Neural cell (in vitro differentiated cells): ENCODE measurements at regions not wholly inside any gene's neighbourhood (a gene's known extent, or its start where the extent isn't known, plus 50 kb on each side); places are given as distances from the start of the nearest gene placed in this dataset.

Source experiments
- CTCF ChIP-seq: fragments of 450-650 bp; IDR thresholded peaks from 2 replicates; pipeline ENCODE4 v1.5.1; 2014; ENCODE audit warnings: antibody characterized with exemption, mild to moderate bottlenecking, moderate library complexity; ENCODE audit not compliant: poor library complexity, severe bottlenecking
- EZH2 ChIP-seq: fragments of 200-600, 300-800 bp; shearing (Covaris generic), sonication (generic); IDR thresholded peaks from 2 replicates; pipeline ENCODE4 v1.6.1; 2014; ENCODE audit warnings: antibody characterized with exemption, low read length, borderline replicate concordance, mild to moderate bottlenecking; ENCODE audit not compliant: insufficient read depth, poor library complexity, severe bottlenecking
- TF ChIP-seq, protein P1 (sequence below): IDR thresholded peaks from 2 replicates; pipeline ENCODE4 v1.6.1; 2012; ENCODE audit warnings: borderline replicate concordance

GRCh38 chr5:74943905-74944304 is 77.7 kb upstream of the FAM169A start:
- TF ChIP-seq, protein P1, sequence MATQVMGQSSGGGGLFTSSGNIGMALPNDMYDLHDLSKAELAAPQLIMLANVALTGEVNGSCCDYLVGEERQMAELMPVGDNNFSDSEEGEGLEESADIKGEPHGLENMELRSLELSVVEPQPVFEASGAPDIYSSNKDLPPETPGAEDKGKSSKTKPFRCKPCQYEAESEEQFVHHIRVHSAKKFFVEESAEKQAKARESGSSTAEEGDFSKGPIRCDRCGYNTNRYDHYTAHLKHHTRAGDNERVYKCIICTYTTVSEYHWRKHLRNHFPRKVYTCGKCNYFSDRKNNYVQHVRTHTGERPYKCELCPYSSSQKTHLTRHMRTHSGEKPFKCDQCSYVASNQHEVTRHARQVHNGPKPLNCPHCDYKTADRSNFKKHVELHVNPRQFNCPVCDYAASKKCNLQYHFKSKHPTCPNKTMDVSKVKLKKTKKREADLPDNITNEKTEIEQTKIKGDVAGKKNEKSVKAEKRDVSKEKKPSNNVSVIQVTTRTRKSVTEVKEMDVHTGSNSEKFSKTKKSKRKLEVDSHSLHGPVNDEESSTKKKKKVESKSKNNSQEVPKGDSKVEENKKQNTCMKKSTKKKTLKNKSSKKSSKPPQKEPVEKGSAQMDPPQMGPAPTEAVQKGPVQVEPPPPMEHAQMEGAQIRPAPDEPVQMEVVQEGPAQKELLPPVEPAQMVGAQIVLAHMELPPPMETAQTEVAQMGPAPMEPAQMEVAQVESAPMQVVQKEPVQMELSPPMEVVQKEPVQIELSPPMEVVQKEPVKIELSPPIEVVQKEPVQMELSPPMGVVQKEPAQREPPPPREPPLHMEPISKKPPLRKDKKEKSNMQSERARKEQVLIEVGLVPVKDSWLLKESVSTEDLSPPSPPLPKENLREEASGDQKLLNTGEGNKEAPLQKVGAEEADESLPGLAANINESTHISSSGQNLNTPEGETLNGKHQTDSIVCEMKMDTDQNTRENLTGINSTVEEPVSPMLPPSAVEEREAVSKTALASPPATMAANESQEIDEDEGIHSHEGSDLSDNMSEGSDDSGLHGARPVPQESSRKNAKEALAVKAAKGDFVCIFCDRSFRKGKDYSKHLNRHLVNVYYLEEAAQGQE: no peak
- no peak for TF ChIP-seq CTCF
- TF ChIP-seq EZH2: no peak
